GM18502 (cell line): ENCODE measurements at regions not wholly inside any gene's neighbourhood (a gene's known extent, or its start where the extent isn't known, plus 50 kb on each side); places are given as distances from the start of the nearest gene placed in this dataset.

Experiments
- ATAC-seq: cut with Tn5 transposase; IDR thresholded peaks from one replicate; pipeline ENCODE4 v1.9.1; 2021; ENCODE audit warnings: mild to moderate bottlenecking; ENCODE audit not compliant: unreplicated experiment, poor library complexity

DNA sequence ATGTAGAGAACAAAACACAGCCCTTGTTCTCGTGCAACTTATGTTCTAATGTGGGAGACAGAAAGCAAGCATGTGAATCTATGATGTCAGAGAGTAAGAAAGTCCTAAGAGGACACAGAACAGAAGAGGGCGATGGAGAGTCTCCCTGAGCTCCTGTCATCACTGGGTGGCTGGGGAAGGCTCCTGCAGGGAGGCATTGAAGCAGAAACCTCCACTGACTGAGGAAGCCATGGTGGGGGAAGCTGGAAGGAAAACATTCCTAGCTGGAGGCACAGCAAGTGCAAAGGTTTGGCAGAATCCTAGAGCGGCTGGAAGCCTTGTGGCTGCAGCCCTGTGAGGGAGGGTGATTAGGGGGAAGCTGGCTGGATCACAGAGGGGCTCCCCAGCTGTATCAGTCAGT lies 248.0 kb downstream of the CDH26 start:
- ATAC-seq: no peak

DNA sequence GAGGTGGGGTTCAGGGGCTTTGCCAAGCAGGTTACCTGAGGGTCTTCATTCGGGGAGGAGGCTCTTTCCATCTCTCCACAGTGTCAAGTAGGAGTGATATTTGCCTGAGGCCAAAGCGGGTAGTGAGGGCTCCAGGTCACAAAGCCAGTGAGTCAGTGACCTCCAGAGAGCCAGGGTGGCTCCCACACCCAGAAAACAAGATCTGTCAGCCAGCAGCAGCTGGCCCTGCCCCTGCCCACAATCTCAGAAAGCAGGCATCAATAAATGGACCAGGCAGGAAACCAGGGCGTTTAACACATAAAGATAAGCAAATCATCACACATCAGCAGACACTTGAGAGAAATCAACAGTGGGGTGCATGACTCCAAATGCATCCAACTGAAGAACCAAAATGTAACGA lies 250.8 kb downstream of the CDH26 start:
- no peak for ATAC-seq

DNA sequence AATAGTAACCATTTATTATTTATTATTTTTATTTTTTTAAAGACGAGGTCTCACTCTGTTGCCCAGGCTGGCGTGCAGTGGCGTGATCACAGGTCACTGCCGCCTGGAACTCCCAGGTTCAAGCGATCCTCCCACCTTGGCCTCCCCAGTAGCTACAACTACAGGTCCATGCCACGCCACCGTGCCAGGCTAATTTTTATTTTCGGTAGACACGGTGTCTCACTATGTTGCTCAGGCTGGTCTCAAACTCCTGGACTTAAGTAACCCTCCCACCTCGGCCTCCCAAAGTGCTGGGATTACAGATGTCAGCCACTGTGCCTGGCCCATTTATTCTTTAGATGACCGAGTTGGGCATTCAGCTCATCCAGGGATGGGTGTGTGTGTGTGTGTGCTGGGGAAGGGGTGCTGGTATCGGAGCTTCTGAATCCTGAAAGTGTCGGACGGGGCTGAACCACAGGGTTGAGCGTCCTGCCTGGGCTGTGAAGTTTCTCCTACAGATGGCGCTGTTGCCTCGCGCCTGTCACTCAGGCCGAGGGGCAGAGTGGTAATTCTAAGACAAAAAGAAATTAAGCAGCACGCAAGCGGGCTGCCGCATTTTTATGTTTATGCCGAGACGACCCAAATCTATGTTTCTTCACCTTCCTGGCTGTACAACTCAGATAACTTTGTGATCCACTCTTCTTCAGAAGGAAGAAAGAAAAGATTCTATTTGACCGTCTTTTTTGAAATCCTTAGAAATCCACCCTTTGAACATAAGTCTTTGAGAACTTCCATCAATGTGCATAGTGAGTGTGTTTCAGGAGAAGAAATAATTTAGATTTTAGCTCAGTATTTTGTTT lies 252.8 kb downstream of the CDH26 start:
- ATAC-seq: peak; percentile 58

DNA sequence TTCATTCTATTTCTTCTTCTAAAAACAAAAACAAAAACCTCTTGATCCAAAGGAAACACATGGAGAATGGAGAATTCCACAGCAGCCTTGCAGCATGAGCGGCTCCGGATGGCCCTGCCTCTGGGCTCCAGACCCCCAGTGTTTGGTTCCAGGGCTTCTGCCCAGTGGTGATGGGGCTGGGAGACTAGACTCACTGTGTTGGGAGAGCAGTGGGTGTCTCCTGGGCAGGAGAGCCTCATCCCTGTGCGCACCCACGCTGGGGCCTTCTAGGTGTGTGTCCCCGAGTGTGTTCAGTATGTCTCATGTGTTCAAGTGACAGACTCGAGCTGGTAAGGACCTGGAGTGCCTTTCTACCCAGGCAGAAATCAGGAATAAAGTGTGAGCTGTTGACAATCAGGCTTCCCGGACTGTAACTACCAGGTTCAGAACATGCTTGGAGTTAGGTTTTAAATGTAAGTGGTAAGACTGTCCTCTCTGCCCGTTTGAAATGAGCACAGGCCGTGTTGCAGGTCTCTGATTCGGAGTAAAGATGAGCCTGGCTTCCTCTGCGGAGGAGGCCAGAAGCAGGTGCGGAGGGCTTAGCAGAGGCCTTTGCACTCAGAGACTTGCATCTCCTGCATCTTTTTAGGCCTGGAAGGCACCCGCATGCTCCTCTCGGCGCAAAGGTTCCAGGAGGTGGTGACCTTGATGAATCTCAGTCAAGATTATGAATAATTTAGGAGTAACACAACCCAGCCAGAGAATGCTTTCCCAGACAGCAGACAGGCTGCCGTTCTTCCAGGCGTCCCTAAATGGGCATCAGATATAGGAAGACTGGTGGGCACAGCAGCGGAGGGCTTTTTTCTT lies 253.6 kb downstream of the CDH26 start:
- no peak for ATAC-seq

DNA sequence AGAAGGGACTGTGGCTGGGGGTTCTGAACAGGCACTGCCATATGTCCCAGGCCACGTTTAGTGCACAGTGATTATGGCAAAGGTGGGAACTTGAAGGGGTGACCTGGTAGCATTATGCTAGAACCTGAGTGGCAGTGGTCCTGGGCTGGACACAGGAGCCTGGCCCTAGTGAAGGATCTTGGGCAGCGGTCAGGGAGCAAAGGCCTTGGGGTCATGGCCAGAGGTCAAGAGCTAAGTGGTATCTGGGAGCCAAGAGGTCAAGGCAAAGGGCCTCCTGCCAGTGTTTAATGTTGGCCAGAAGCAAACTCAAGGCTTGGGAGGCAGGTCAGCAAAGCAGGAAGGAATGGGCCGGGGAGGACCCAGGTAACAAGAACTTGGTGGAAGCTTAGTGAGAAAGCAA lies 254.5 kb downstream of the CDH26 start:
- ATAC-seq: no peak

DNA sequence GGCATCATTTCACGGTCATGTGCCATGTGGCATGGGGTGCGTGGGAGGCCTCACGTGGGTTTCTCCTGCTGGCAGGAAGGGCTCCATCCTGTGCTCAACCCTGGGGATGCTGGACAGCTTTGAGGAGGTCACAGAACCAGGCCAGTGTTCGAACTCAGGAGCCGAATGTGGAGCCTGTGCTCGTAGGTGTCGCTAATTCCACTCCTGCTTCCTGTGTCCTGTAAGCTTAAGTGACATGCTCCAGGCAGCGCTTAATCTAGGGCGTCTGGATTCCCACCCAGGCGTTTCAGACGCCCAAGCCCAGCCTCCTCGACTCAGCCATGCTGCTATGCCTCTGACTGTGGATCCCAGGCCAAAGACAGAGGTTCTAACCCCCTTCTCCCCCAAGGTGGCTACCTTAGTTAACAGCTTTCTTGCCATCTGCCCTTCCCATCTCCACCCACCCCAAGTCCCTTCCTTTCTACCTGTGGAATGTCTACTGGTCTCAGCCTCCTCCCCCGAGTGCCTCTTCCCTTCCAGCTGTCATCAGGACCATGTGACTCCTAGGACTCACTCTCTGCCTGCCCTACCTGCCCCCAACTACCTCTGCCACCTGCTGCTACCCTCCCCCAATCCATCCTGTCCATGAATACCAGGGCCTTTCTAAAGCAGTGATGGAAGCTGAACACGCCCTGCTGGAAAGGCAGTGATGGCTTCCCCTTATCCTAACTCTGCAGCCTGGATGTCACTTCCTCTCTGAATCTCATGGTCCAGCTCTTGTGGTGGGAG lies 255.1 kb downstream of the CDH26 start:
- ATAC-seq: no peak

DNA sequence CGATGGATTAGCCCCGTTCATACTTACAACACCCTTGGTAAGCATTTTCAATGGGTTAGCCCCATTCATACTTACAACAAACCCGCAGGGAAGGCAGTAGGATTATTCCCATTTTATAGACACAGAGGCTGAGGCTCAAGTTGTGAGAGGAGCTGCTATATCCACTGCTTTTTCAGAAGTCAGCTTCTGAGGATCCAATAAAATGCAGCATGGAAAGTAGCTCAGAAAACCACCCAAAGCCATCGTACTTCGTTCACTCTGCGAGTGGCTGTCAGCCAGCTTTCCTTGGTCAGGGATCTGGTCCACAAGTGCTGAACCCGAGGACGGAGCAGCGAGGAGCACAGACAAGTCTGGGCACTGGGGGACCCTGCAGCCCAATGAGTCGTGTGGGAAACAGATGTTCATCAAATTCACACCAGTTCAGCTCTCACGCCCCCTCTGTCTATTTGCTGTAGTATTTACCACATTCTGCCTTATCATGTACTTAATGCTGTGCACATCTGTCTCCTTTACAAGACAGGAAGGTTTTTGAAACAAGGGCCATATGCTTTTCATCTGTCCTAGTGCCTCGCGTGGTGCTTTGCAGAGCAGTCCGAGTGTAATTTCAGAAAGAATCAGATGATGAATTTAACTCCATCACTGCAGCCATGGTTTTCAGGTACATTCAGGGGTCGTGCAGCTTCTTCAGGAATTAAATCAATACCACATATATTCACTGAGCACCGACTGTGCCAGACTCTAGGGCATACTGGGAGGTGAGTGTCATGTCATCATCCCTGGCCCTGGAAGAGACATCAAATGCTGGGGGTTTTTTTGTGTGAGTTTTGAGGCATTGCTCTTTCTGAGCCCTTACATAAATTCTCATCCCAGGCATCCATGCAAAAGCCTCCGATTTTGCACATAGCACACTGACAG lies 256.9 kb downstream of the CDH26 start:
- ATAC-seq: no peak

DNA sequence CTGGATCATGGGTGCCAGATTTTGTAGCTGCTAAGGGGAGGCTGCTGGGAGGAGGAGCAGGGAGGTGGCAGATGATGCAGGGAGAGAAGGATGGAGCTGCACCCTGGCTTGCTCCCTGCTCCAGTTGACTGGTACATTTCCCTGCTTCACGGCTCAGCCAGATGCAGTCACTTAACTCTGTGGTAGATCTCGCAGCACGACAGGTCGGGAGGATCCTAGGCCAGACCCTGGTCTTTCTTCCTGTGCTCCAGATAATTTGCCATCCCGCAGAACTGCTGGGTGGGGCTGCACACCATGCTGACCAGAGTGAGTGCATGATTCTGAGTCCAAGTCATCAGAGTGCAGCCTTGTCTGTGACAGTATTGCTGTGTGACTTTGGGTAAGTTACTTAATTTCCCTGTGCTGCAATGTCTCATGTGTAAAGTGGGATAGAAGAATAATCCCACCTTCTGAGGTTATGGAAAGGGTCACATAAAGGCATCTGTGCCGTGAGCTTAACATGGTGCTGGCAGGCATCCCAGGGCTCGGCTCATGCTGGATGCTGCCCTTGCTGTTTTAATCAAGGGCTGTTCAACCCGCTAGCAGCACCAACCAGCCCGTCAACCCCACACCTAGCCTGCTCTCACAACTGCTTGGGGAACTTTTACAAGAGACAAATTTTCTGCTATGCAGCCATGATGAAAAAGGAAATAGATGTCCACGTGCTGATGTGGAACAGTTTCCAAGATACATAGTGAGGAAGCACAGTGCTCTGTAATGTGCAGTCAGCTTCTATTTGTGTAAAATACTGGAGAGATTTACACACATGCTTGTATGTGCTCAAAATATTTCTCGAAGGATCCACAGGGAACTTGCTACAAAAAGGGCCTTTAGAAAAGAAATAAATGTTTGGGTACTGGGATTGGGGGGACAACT lies 257.9 kb downstream of the CDH26 start:
- no peak for ATAC-seq

DNA sequence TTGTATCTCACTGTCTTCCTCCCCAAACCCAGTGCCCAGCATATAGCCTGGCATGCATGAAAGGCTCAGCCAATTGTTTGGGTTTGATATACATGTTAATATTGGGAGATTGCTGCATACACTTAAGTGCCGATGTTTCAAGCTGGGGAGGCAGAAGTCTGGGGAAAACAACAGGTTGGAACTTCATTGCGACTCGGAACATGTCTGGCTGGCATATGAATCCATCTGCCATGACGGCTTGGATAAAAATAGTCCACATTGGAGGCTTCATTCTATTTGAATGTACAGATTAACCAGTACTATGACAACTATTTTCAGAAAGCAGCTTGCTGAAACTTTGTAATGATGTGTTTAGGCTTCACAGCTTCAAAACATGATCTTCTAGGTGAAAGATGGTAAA lies 261.0 kb downstream of the CDH26 start:
- ATAC-seq: no peak

DNA sequence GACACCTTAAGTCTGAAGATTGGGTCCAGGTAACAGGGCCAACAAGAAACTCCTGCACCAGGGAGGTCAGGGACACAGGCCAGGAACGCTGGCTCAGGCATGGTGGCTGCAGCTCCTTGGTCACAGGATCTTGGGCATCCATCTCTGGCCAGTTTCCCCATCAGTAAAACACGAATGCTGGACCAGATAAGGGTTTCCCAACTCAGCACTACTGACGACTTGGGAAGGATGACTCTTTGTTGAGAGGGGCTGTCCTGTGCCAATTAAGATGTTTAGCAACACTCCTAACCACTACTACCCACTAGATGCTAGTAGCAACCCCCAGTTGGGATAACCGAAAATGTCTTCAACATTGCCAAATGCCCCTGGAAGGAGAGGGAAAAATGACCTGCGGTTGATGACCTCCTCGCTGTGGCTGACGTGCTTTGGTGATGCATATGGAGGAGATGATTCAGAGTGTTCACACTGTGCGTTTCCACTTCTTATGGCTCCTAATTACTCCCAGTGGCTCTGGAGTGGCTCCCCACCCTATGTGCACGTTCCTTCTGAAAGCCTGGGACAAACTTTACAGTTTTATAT lies 261.9 kb downstream of the CDH26 start:
- ATAC-seq: no peak

DNA sequence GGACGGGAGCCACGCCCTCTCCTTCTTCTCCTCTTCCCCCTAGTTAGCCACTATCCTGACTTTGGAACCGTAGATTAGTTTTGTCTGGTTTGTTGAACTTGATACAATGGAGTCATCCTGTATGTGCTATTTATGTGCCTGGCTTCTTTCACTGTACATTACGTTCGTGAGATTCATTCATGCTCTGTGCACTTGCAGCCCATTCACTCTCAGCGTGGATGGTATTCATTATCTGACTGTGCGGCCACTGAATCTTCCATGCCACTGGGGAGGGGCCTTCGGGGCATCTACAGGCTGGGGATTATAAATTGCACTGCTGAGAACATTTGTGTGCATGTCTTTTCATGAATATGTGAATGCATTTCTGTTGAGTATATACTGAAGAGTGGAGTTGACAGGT lies 262.5 kb downstream of the CDH26 start:
- no peak for ATAC-seq

DNA sequence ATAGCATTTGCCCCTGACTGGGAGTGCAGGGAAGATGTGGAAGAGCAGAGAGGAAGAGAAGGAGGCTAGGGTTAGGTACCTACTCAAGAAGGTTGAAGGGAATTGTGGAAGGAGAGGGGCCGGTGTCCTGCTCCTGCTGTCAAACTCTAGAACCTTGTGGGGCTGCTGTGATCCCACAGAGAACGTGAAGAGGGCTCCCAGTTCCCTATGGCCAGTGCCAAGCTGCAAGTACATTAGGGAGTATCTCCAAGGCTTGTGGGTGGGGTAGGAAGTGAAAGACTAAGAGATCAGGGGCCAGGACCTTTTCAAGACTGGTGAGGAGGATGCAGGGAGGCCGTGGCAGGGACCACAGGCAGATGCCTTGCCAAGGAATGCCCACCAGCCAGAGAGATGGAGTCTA lies 263.4 kb downstream of the CDH26 start:
- no peak for ATAC-seq

DNA sequence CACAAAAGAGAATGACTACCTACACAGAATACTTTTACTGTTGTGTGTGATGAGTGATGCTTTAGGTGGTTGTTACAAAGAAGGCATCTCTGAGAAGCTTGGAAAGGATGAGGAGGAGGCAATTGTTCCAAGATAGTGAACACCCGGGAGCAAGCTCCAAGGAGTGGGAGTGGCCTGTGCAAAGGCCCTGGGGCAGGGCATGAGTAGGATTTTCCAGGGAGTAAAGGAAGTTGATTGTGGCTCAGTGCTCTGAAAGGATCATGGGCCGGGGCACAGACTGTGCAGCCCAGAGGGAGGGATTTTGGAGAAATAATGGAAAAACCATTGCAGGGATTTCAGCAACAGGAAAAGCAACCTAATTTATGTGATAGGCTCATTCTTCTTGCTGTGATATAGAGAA lies 264.3 kb downstream of the CDH26 start:
- ATAC-seq: no peak

DNA sequence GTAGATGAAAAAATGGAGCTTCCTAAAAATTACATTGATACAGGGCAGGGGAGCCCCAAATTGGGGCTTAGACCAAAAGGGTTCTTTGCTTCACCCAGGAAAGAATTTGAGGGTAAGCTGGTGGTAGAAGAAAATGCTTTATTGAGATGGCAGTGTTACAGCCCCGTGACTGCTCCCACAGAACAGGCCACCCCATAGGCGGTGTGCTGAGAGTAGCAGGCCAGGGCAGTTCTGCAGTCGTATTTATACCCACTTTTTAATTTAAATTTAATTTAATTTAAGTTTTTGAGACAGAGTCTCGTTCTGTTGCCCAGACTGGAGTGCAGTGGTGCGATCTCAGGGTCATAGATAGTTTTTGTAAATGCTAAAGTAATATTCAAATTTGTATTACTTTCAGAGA lies 265.0 kb downstream of the CDH26 start:
- no peak for ATAC-seq

DNA sequence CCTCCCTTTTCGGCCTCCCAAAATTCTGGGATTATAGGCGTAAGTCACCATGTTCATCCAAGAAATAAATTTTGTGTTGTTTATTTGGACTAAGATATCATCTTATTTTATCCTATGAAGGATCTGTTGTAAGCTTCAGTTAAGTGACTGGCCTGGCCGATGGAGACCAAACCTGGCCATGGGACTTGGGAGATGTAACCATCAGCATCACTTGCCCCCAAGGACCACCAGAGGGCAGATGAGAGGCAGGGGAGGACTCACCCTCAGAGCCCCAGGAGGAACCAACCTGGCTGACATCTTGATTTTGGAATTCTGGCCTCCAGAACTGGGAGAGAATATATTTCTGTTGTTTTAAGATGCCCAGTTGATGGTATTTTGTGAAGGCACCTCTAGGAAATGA lies 266.7 kb downstream of the CDH26 start:
- no peak for ATAC-seq

DNA sequence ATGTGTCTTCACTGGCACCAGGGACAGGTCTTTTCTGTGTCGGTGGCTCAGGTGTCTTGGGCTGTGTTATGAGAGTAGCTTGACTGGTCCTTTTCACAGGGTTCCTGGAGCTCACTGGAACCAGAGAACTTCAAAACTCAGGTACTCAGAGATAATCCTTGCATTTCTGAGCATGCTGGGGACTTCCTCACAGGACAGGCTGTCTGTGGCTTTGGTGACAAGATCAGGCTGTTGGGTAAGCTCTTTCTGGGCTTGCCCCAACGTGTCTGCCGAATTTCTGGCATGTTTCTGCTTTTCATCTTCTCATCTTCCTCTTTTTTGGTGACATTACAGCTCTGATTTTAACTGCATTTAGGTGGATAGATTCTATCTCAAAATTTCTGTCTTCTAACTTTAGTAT lies 270.0 kb downstream of the CDH26 start:
- ATAC-seq: no peak

DNA sequence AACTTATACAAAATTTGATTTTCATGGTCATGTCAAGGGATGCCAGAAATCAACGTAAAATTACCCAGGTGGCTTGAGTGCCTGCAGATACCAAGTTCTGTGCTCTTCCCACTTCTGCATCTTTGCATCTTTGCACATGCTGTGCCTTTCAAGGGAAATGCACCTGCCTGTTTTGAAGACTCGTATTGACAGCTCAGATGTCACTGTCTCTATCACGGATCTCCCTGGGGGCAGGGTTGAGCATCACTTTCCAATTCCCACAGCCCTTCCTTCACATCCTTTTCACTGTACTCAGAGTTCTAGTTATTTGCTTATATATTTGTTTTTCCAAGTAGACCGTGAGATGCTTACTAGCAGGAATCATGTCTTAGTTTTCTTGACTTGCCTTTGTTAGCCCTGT lies 274.2 kb downstream of the CDH26 start:
- ATAC-seq: no peak

DNA sequence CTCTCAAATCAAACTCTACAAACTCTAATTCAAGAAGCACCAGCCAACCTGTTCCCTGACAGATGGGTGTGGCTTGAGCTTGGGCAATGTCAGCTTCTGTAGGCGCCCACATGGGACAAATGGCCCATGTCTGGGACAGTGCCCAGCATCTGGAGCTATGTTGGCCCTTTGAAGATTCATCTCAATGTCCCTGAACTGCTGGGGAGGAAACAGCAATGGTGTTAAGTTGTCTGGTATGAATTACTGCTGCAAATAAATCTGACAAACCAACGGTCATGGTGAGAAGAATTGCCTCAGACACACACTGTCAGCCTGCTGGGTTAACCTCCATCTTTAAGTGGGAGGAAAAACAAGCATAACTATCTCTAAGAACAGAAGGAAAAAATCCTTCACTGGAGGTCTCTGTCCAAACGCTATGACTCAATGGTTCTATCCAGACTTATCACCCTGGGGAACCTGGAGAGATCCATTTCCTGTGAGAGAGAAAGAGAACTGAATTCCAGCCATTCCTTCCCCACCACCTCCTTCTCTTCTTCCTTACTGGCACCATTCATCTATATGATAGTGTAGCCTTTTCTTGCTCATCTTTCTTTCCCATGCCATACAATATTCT lies 274.9 kb downstream of the CDH26 start:
- ATAC-seq: no peak
